ENCODE measurements at regions not wholly inside any gene's neighbourhood (a gene's known extent, or its start where the extent isn't known, plus 50 kb on each side); places are given as distances from the start of the nearest gene placed in this dataset.

DNA sequence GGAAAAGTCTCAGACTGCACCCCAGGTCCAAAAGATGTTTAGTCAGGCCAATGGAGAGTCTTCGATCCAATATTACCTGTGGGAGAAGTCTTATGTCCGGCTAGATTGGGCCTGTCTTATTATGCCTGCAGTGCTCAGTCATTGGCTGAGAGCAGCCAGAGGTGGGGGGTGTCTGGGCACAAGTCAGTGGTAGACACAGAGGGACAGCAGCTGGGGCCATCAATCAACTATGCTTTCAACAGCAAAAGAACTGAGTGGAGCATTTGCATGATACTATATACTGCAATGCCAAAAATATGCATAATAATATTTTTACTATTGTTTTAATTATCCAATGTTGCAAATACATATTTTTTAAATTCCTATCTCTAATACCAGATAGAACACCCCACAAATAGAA, 298.6 kb upstream of the CDH20 start:
- Mint-ChIP-seq H3K36me3 (ENCODE audit: low read depth, unreplicated experiment) (no peaks in the 10 kb centered on the region), H3K27ac (ENCODE audit: unreplicated experiment) (no peak overlapping the region), H3K9me3 (ENCODE audit: unreplicated experiment) (no peaks in the 10 kb centered on the region), H3K27me3 (ENCODE audit: unreplicated experiment) (no peaks in the 10 kb centered on the region), H3K4me3 (ENCODE audit: unreplicated experiment) (no peak overlapping the region), H3K4me1 (ENCODE audit: unreplicated experiment) (no peaks in the 10 kb centered on the region)
- TF ChIP-seq, protein P1, sequence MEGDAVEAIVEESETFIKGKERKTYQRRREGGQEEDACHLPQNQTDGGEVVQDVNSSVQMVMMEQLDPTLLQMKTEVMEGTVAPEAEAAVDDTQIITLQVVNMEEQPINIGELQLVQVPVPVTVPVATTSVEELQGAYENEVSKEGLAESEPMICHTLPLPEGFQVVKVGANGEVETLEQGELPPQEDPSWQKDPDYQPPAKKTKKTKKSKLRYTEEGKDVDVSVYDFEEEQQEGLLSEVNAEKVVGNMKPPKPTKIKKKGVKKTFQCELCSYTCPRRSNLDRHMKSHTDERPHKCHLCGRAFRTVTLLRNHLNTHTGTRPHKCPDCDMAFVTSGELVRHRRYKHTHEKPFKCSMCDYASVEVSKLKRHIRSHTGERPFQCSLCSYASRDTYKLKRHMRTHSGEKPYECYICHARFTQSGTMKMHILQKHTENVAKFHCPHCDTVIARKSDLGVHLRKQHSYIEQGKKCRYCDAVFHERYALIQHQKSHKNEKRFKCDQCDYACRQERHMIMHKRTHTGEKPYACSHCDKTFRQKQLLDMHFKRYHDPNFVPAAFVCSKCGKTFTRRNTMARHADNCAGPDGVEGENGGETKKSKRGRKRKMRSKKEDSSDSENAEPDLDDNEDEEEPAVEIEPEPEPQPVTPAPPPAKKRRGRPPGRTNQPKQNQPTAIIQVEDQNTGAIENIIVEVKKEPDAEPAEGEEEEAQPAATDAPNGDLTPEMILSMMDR (IDR thresholded peaks at IDR 0.05; ENCODE audit: unreplicated experiment) = no peak
- DNase-seq (ENCODE audit: low spot score) = no peak

DNA sequence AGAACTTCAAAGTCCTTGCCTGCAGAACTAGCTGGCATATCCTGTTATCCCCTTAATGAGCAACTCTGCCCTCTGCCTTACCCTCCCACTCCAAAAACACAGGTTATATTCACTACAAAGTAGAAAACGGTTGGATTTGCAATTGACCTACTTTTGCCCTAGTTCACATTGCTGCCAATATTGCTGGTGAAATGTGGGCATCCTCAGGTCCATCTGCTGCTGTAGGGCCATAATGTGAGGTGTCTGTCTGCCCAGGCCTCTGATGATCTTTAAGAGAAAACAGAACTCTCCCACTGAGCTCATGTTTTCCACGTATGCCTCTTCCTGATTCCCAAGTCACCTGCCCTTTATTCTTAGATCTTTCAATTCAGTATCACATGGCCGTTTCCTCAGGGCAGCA, 294.0 kb upstream of the CDH20 start:
- TF ChIP-seq, protein P1 (IDR thresholded peaks at IDR 0.05; ENCODE audit: unreplicated experiment) = no peak
- H3K4me3 Mint-ChIP-seq (ENCODE audit: unreplicated experiment) = no peak overlapping the region
- H3K9me3 Mint-ChIP-seq (ENCODE audit: unreplicated experiment) = no peaks in the 10 kb centered on the region
- H3K27ac Mint-ChIP-seq (ENCODE audit: unreplicated experiment) = no peak overlapping the region
- H3K36me3 Mint-ChIP-seq (ENCODE audit: low read depth, unreplicated experiment) = no peaks in the 10 kb centered on the region
- no peak for DNase-seq (ENCODE audit: low spot score)
- no peaks in the 10 kb centered on the region for H3K4me1 Mint-ChIP-seq (ENCODE audit: unreplicated experiment)
- no peaks in the 10 kb centered on the region for H3K27me3 Mint-ChIP-seq (ENCODE audit: unreplicated experiment)

DNA sequence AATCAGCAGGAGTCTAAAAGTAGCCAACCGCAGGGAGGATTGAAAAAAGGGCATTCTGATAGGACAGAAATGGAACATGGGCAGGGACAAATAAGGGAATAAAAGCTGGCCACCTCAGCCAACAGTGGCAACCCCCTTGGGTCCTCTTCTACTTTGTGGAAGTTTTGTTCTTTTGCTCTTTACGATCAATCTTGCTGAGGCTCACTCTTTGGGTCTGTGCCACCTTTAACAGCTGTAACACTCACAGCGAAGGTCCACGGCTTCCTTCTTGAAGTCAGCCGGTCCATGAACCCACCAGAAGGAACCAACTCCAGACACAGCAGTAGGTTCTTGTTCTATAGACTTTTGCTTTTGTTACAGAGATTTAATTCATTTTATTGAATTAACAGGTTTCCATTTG, 285.4 kb upstream of the CDH20 start:
- no peaks in the 10 kb centered on the region for H3K36me3 Mint-ChIP-seq (ENCODE audit: low read depth, unreplicated experiment)
- H3K27ac Mint-ChIP-seq (ENCODE audit: unreplicated experiment) = no peak overlapping the region
- H3K4me1 Mint-ChIP-seq (ENCODE audit: unreplicated experiment) = no peaks in the 10 kb centered on the region
- no peaks in the 10 kb centered on the region for H3K27me3 Mint-ChIP-seq (ENCODE audit: unreplicated experiment)
- H3K9me3 Mint-ChIP-seq (ENCODE audit: unreplicated experiment) = no peaks in the 10 kb centered on the region
- no peak for DNase-seq (ENCODE audit: low spot score)
- TF ChIP-seq, protein P1 (IDR thresholded peaks at IDR 0.05; ENCODE audit: unreplicated experiment) = no peak
- no peak overlapping the region for H3K4me3 Mint-ChIP-seq (ENCODE audit: unreplicated experiment)

DNA sequence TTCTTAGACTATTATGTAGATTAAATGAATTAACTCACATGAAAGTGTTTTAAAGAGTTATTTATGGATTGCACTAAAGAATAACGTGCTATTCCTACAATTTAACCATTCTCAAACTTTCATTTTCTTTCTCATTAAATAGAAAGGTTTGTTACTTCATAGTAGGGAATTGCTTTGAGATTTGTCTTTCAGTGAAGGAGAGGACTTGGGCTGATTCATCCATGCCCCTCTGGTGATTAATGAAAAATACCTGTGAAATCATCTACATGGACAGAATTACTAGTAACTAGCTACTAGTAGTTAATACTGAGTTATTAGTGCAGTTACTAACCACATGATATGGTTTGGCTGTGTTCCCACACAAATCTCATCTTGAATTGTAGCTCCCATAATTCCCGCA, 275.8 kb upstream of the CDH20 start:
- H3K9me3 Mint-ChIP-seq (ENCODE audit: unreplicated experiment) = no peaks in the 10 kb centered on the region
- no peaks in the 10 kb centered on the region for H3K4me1 Mint-ChIP-seq (ENCODE audit: unreplicated experiment)
- H3K4me3 Mint-ChIP-seq (ENCODE audit: unreplicated experiment) = no peak overlapping the region
- DNase-seq (ENCODE audit: low spot score) = no peak
- no peak overlapping the region for H3K27ac Mint-ChIP-seq (ENCODE audit: unreplicated experiment)
- no peaks in the 10 kb centered on the region for H3K27me3 Mint-ChIP-seq (ENCODE audit: unreplicated experiment)
- H3K36me3 Mint-ChIP-seq (ENCODE audit: low read depth, unreplicated experiment) = no peaks in the 10 kb centered on the region
- TF ChIP-seq, protein P1 (IDR thresholded peaks at IDR 0.05; ENCODE audit: unreplicated experiment) = no peak

DNA sequence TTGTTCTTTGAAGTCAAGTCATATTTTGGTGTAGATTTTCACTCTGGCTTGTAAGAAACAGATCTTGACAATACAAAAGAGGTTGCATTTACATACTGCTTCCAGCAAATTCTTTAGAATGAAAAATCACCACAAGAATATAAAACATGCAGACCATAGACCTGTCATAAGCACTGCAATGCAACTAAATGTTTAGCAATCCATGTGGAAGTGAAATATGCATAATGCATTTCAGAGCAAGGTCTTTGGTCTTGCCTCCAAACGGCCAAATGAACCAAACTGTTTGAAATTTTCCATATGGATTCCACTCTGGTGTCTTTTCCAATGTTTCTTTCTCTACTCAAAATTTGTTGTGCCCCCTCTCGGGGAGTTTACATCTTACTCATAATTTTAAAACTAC, 271.0 kb upstream of the CDH20 start:
- no peaks in the 10 kb centered on the region for H3K36me3 Mint-ChIP-seq (ENCODE audit: low read depth, unreplicated experiment)
- no peak overlapping the region for H3K27ac Mint-ChIP-seq (ENCODE audit: unreplicated experiment)
- no peaks in the 10 kb centered on the region for H3K4me1 Mint-ChIP-seq (ENCODE audit: unreplicated experiment)
- no peak overlapping the region for H3K4me3 Mint-ChIP-seq (ENCODE audit: unreplicated experiment)
- DNase-seq (ENCODE audit: low spot score) = no peak
- H3K27me3 Mint-ChIP-seq (ENCODE audit: unreplicated experiment) = no peaks in the 10 kb centered on the region
- no peaks in the 10 kb centered on the region for H3K9me3 Mint-ChIP-seq (ENCODE audit: unreplicated experiment)
- TF ChIP-seq, protein P1 (IDR thresholded peaks at IDR 0.05; ENCODE audit: unreplicated experiment) = no peak

Measured in endothelial cell (in vitro differentiated cells).